ENCODE measurements at regions not wholly inside any gene's neighbourhood (a gene's known extent, or its start where the extent isn't known, plus 50 kb on each side); places are given as distances from the start of the nearest gene placed in this dataset.

- DNase-seq (ENCODE audit: low spot score) = no peak
Measured at GRCh38 chr6:87847830-87848210, 145.8 kb upstream of the AKIRIN2 start.

- no peak for DNase-seq (ENCODE audit: low spot score)
Measured at GRCh38 chr6:87847135-87847829, 145.2 kb upstream of the AKIRIN2 start.

GRCh38 chr6:87846434-87846833 lies 144.4 kb upstream of the AKIRIN2 start:
- DNase-seq (ENCODE audit: low spot score) = no peak

GRCh38 chr6:87840324-87840723 lies 138.3 kb upstream of the AKIRIN2 start:
- no peak for DNase-seq (ENCODE audit: low spot score)

GRCh38 chr6:87837876-87838275 lies 135.8 kb upstream of the AKIRIN2 start:
- DNase-seq (ENCODE audit: low spot score) = no peak

GRCh38 chr6:87837444-87837843 lies 135.4 kb upstream of the AKIRIN2 start:
- DNase-seq (ENCODE audit: low spot score) = no peak

- no peak for DNase-seq (ENCODE audit: low spot score)
Measured at GRCh38 chr6:87832025-87832825, 130.2 kb upstream of the AKIRIN2 start.

GRCh38 chr6:87830907-87831306 lies 128.9 kb upstream of the AKIRIN2 start:
- no peak for DNase-seq (ENCODE audit: low spot score)

GRCh38 chr6:87829622-87830121 lies 127.6 kb upstream of the AKIRIN2 start:
- no peak for DNase-seq (ENCODE audit: low spot score)

GRCh38 chr6:87828044-87828443 lies 126.0 kb upstream of the AKIRIN2 start:
- no peak for DNase-seq (ENCODE audit: low spot score)

GRCh38 chr6:87827346-87827745 lies 125.3 kb upstream of the AKIRIN2 start:
- DNase-seq (ENCODE audit: low spot score) = no peak

GRCh38 chr6:87826424-87826823 lies 124.4 kb upstream of the AKIRIN2 start:
- no peak for DNase-seq (ENCODE audit: low spot score)

GRCh38 chr6:87825821-87826221 lies 123.8 kb upstream of the AKIRIN2 start:
- no peak for DNase-seq (ENCODE audit: low spot score)

- DNase-seq (ENCODE audit: low spot score) = no peak
Measured at GRCh38 chr6:87824958-87825491, 123.0 kb upstream of the AKIRIN2 start.

GRCh38 chr6:87822011-87822410 lies 120.0 kb upstream of the AKIRIN2 start:
- DNase-seq (ENCODE audit: low spot score) = no peak

GRCh38 chr6:87820343-87820984 lies 118.4 kb upstream of the AKIRIN2 start:
- DNase-seq (ENCODE audit: low spot score) = no peak

GRCh38 chr6:87817183-87817582 lies 115.2 kb upstream of the AKIRIN2 start:
- DNase-seq (ENCODE audit: low spot score) = no peak

- DNase-seq (ENCODE audit: low spot score) = no peak
Measured at GRCh38 chr6:87815449-87815848, 113.4 kb upstream of the AKIRIN2 start.

- no peak for DNase-seq (ENCODE audit: low spot score)
Measured at GRCh38 chr6:87808005-87808757, 106.1 kb upstream of the AKIRIN2 start.

GRCh38 chr6:87807475-87807874 lies 105.4 kb upstream of the AKIRIN2 start:
- DNase-seq (ENCODE audit: low spot score) = no peak

- no peak for DNase-seq (ENCODE audit: low spot score)
Measured at GRCh38 chr6:87806635-87807034, 104.6 kb upstream of the AKIRIN2 start.

- DNase-seq (ENCODE audit: low spot score) = no peak
Measured at GRCh38 chr6:87806099-87806498, 104.1 kb upstream of the AKIRIN2 start.
